ENCODE measurements at regions not wholly inside any gene's neighbourhood (a gene's known extent, or its start where the extent isn't known, plus 50 kb on each side); places are given as distances from the start of the nearest gene placed in this dataset.
"Not testable (repeated sequence)": the region's sequence is repeated elsewhere in the genome, so short reads cannot be mapped to it uniquely, and the experiment has no call there.

DNA sequence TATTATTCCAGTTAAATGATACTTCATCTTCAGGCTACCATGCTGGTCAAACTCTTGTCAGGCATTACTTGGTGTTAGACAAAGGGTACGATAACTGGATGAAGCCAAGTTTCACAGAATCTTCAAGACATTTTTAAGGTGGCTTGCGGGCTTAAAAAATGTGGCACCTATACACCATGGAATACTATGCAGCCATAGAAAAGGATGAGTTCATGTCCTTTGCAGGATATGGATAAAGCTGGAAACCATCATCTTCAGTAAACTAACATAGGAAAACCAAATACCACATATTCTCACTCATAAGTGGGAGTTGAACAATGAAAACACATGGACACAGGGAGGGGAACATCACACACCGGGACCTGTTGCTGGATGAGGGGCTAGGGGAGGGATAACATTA, 331.2 kb upstream of the RUNX1 start:
- TF ChIP-seq SCRT2 (tag by site-specific recombination; IDR thresholded peaks at IDR 0.05) = peak; percentile 41; the same call in 1 of the 2 replicates
- peak; percentile 60 for TF ChIP-seq ZNF146 (tag by site-specific recombination; IDR thresholded peaks at IDR 0.05)
- POLR2A ChIA-PET; H3K36me3 ChIP-seq (ENCODE audit: control insufficient read depth in 2 of 2, insufficient read depth in 1 of 2, low read length in 2 of 2); H3K4me3 ChIP-seq (ENCODE audit: low read depth, low read length); H3K27ac ChIP-seq (ENCODE audit: extremely low read depth, low read depth, low read length); H3K9me3 ChIP-seq (ENCODE audit: control insufficient read depth, insufficient read depth, low read depth, low read length); H3K4me1 ChIP-seq (ENCODE audit: control insufficient read depth, insufficient read depth, low read length): not testable (repeated sequence)
- CTCF ChIA-PET = interaction anchor here (0.6 to 1.5 kb wide), 2 partner anchors 634 to 1297 kb away, joined by 3 read pairs; no protein-coding TSS in a partner anchor

DNA sequence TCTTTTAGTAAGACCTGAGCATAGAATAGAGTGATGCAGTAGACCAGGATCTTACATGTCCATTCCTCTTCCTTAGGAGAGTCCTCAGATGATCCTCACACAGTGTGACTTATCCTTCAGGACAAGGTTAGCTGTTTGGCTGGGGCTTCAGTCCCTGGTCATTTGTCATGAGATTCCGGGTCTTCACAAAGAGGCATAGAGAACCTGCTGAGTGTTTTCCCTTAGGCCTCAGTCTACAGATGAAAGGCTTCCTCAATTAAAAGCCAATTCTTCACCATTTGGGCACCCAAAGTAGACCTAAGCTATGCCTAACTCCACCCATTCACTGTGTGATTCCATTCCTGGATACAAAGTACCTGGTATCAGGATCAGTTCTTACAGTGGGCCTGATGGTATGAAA, 329.8 kb upstream of the RUNX1 start:
- ChIA-PET POLR2A (no interaction called here), CTCF (interaction anchor here (0.7 to 1.5 kb wide), 3 partner anchors 10 to 633 kb away, joined by 3 read pairs; no protein-coding TSS in a partner anchor)
- no peaks in the 10 kb centered on the region for H3K36me3 ChIP-seq (ENCODE audit: control insufficient read depth in 2 of 2, insufficient read depth in 1 of 2, low read length in 2 of 2)
- no peak overlapping the region for H3K4me3 ChIP-seq (ENCODE audit: low read depth, low read length)
- no peak overlapping the region for H3K27ac ChIP-seq (ENCODE audit: extremely low read depth, low read depth, low read length)
- H3K4me1 ChIP-seq (ENCODE audit: control insufficient read depth, insufficient read depth, low read length) = no peaks in the 10 kb centered on the region
- no peak for TF ChIP-seq ZNF202 (tag by site-specific recombination; IDR thresholded peaks at IDR 0.05; ENCODE audit: borderline replicate concordance)
- no peak for TF ChIP-seq ZNF624 (tag by site-specific recombination; IDR thresholded peaks at IDR 0.05)
- no peak for TF ChIP-seq SP7 (tag by site-specific recombination; IDR thresholded peaks at IDR 0.05)
- no peak for TF ChIP-seq ZNF223 (tag by site-specific recombination; IDR thresholded peaks at IDR 0.05)
- no peak for TF ChIP-seq ZNF596 (tag by site-specific recombination; IDR thresholded peaks at IDR 0.05)
- no peak for TF ChIP-seq ZNF701 (tag by site-specific recombination; IDR thresholded peaks at IDR 0.05)
- TF ChIP-seq, protein P1, sequence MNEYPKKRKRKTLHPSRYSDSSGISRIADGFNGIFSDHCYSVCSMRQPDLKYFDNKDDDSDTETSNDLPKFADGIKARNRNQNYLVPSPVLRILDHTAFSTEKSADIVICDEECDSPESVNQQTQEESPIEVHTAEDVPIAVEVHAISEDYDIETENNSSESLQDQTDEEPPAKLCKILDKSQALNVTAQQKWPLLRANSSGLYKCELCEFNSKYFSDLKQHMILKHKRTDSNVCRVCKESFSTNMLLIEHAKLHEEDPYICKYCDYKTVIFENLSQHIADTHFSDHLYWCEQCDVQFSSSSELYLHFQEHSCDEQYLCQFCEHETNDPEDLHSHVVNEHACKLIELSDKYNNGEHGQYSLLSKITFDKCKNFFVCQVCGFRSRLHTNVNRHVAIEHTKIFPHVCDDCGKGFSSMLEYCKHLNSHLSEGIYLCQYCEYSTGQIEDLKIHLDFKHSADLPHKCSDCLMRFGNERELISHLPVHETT (tag by site-specific recombination; IDR thresholded peaks at IDR 0.05) = no peak
- H3K9me3 ChIP-seq (ENCODE audit: control insufficient read depth, insufficient read depth, low read depth, low read length) = no peaks in the 10 kb centered on the region

DNA sequence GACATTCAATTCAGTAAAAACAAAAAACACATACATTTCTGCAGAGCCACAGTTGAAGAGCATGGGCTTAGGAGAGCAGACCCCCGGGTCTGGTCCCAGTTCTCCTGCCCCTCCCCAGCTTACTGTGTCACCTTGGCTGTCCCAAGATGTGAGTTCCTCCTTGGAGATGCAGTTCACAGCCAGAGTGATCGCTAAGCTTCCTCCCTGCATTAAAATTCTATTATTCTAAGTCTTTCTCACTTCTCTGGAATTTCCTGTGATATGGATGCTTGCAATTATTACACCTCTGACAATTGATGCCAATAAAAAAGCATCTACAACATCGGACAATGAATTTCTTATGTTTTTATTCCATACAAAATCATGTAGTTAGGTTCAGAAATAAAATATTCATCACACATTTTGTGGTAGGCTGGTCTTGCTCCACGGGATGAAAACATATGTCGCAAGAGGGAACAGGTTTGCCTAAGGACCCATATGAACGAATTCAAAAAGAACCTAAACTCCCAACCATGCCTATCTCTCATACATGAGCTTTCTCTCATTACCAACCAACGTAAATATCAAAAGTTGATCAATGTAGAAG, 328.5 kb upstream of the RUNX1 start:
- no peaks in the 10 kb centered on the region for H3K36me3 ChIP-seq (ENCODE audit: control insufficient read depth in 2 of 2, insufficient read depth in 1 of 2, low read length in 2 of 2)
- TF ChIP-seq ZIC2 (tag by site-specific recombination; IDR thresholded peaks at IDR 0.05) (no peak), ZBTB21 (tag by site-specific recombination; IDR thresholded peaks at IDR 0.05) (no peak), ZNF473 (tag by site-specific recombination; IDR thresholded peaks at IDR 0.05) (no peak), ZNF423 (tag by site-specific recombination; IDR thresholded peaks at IDR 0.05) (no peak), ZSCAN23 (tag by site-specific recombination; IDR thresholded peaks at IDR 0.05) (no peak), ZNF24 (tag by site-specific recombination; IDR thresholded peaks at IDR 0.05) (no peak), KLF7 (tag by site-specific recombination; IDR thresholded peaks at IDR 0.05; ENCODE audit: borderline replicate concordance) (no peak), ZNF558 (tag by site-specific recombination; IDR thresholded peaks at IDR 0.05) (no peak), ZNF548 (tag by site-specific recombination; IDR thresholded peaks at IDR 0.05) (no peak), ZNF785 (tag by site-specific recombination; IDR thresholded peaks at IDR 0.05) (no peak), ZNF16 (tag by site-specific recombination; IDR thresholded peaks at IDR 0.05; ENCODE audit: low read depth) (no peak), GLI4 (tag by site-specific recombination; IDR thresholded peaks at IDR 0.05) (no peak), ZNF747 (tag by site-specific recombination; IDR thresholded peaks at IDR 0.05) (no peak), KLF1 (tag by site-specific recombination; IDR thresholded peaks at IDR 0.05) (no peak)
- TF ChIP-seq, protein P2, sequence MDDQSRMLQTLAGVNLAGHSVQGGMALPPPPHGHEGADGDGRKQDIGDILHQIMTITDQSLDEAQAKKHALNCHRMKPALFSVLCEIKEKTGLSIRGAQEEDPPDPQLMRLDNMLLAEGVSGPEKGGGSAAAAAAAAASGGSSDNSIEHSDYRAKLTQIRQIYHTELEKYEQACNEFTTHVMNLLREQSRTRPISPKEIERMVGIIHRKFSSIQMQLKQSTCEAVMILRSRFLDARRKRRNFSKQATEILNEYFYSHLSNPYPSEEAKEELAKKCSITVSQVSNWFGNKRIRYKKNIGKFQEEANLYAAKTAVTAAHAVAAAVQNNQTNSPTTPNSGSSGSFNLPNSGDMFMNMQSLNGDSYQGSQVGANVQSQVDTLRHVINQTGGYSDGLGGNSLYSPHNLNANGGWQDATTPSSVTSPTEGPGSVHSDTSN (CRISPR knock-in tag; IDR thresholded peaks at IDR 0.05) = no peak
- no peak overlapping the region for H3K4me3 ChIP-seq (ENCODE audit: low read depth, low read length)
- POLR2A ChIA-PET = interaction anchor here (0.7 kb wide), 1 partner anchor 1208 kb away, joined by 3 read pairs; no protein-coding TSS in a partner anchor
- no peaks in the 10 kb centered on the region for H3K4me1 ChIP-seq (ENCODE audit: control insufficient read depth, insufficient read depth, low read length)
- no peaks in the 10 kb centered on the region for H3K9me3 ChIP-seq (ENCODE audit: control insufficient read depth, insufficient read depth, low read depth, low read length)
- H3K27ac ChIP-seq (ENCODE audit: extremely low read depth, low read depth, low read length) = no peak overlapping the region
- CTCF ChIA-PET = interaction anchor here (0.6 kb wide), 3 partner anchors 21 to 376 kb away, joined by 3 to 4 read pairs (median 3); no protein-coding TSS in a partner anchor

Measured in HEK293 (cell line).